Fibroblast of upper back skin (primary cell): ENCODE measurements at regions not wholly inside any gene's neighbourhood (a gene's known extent, or its start where the extent isn't known, plus 50 kb on each side); places are given as distances from the start of the nearest gene placed in this dataset.
"Not testable (repeated sequence)": the region's sequence is repeated elsewhere in the genome, so short reads cannot be mapped to it uniquely, and the experiment has no call there.

Experiments
- DNase-seq: peaks from one replicate; pipeline ENCODE4 v3.0.0-alpha.2; 2013

GRCh38 chr6:72534236-72534635 is 87.6 kb upstream of the KCNQ5 start:
- DNase-seq, result no peak

GRCh38 chr6:72535124-72535523 is 86.7 kb upstream of the KCNQ5 start:
- no peak for DNase-seq

DNA sequence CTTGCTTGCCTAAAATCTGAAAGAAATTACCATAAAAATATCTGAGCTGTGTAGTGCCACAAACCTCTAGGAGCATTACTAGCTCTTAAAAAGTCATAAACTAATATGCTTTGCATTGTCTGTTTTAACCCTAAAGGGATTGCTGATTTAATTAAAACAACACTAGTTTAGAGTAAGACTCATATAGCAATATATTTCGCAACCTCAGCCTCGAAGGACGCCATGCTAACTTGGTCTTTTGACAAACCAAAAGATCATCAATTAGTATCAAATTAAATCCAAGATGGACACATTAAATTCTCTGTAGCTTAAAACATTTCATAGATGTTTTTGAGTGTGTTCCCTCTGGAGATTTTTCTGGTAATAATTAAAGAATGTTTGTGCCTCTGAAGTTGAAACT is 74.8 kb upstream of the KCNQ5 start:
- DNase-seq, result no peak

DNA sequence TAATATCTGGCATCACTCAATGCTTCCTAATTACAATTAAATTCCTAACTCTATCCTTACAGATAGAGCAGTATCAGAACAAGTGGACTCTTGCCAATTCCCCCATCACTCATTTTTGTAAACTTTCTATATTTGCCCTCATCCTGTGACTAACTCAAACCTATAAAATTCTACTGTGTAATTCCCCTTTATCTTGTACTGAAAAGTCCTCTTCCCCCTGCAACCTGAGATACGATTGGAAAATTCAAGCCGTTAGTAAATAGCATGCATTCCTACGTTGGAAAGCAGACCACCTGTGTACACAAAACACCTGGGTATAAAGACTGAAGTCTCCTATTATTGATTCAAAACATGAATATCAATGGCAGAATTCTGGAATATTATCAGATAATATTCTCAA is 70.4 kb upstream of the KCNQ5 start:
- DNase-seq, result no peak

DNA sequence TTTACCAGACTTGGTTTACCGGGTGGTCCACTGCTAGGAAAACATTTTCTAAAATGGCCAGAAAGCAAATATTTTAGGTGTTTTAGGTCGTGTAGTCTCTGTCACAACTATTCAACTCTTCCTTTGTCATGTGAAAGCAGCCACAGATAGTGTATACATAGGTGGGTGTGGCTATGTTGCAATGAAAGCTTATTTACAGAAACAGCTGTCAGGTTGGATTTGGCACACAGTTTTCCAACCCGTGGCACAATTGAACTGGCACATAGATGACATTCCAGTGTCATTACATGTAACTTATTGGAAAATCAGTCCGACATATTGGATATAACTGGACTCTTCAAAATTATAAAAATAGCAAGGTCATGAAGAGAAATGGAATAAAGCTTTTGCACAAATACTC is 68.9 kb upstream of the KCNQ5 start:
- no peak for DNase-seq

DNA sequence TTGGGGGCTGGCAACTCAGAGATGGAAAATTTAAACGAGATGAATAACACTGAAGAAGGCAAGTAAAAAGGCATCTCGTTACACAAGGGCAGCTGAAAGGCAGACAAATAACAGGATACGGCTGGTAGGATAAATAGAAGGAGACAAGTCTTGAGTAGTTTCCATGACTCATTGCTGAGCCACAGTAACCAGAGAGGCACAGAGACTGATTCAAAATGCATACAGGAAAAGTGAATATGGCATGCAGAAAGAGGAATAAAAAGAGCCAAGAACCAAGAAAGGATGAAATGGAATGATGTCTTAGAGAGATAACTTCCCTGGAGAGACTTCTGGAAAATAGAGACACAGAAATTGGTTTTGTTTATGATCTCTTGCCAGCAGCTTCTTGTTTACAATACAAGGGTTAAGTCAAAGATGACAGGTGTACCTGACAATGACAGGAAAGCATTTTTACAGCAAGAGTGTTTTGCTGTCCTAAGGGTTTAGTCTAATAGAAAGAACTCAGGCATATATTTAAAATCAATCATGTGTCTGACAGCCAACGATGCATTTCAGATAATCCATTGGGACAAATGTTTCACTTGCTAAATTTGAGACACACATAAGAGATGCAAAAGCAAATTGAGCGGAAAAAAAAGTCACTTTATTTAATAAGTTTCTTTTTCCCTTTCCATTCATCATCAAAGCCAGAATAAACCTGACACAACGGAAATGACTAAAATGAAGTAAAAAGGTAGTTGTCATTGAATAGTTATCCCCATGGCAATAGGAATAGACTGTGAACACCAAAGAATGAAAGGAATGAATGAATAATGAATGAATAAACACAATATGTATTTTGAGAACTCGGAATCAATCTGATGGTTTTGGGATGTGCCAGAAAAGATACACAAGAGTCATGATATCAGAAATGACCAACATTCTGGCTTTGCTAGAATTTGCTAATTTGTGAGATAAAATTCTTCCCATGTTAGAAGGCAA is 68.0 kb upstream of the KCNQ5 start:
- peak; percentile 87 for DNase-seq

DNA sequence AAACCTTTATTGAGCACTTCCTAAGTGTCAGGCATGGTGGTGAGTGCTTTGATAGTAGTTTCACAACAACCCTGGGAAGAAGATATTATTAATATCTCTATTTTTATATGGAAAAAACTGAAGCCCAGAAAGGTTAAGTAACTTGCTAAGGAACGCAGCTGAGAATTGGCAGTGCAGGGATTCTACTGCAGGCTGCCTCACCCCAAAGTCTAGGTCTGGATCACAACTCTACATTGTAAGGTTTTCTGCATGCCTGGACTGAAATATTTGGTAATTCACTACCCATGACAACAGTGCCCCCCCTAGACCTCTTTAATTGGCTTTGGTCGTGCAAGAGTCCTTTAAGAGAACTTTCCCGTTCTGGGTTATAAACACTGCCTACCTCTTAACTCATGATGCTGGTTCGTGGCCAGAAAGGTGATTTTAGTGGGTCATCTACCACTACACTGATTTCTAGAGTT is 67.1 kb upstream of the KCNQ5 start:
- DNase-seq, result peak; percentile 31

GRCh38 chr6:72559067-72559466 is 62.8 kb upstream of the KCNQ5 start:
- DNase-seq, result no peak

- DNase-seq, result no peak
These were observed 62.3 kb upstream of the KCNQ5 start for GRCh38 chr6:72559555-72559954.

DNA sequence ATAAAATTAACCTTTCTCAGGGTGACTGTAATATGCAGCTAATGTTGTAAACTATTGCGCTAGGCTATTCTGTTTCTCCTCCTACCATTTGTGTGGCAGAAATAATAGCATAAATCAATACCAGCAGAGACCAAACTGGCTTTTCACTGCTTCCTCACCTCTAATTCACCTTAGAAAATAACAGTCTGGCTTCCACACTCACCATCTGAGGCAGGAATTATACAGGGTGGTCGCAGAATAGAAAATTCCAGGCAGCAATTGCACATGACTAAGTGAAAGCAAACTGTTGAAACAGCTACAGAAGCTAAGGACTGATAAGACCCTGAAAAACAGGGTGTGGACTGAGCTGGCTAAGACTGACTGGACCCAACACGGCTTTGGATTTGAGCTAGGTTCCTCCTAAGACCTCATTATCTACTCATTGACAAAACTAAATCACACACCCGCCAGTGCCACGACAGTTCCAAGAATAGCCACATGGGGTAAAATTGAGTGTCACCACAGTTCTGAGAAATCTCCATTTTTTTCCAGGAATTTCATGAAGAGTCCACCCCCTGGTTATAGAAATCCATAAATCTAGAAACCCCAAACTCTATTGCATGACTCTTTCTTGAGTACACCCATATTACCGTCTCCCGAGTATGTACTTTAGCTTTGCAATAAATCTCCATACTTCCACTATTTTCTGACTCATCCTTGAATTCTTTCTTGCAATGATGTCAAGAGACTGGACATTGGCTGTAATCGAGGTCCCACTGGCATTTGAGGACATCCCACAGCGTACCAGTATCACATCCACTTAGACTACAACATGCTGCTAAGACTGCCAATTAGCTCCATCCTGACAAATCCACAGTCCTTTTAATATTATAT is 60.9 kb upstream of the KCNQ5 start:
- DNase-seq, result peak; percentile 68

- no peak for DNase-seq
These were observed 60.2 kb upstream of the KCNQ5 start for GRCh38 chr6:72561629-72562028.

DNA sequence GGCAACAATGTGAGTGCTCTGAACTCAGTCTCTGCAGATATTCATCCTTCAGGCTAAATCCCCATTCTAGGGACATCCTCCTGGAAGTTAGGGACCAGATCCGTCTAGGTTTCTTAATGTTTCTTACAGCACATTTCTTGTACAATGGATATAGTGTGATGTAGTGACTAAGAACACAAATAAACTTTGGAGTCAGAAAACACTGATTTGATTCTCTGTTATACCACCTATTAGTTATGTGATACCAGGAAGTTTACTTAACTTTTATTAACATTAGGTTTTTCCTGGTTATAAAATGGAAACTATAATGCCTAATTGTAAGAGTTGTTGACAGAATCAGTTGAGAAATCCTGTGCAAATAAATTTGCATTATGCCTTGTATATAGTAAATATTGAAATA is 57.6 kb upstream of the KCNQ5 start:
- DNase-seq, result no peak

GRCh38 chr6:72571993-72572392 is 49.9 kb upstream of the KCNQ5 start:
- not testable (repeated sequence) for DNase-seq
